ENCODE measurements at regions not wholly inside any gene's neighbourhood (a gene's known extent, or its start where the extent isn't known, plus 50 kb on each side); places are given as distances from the start of the nearest gene placed in this dataset.

DNA sequence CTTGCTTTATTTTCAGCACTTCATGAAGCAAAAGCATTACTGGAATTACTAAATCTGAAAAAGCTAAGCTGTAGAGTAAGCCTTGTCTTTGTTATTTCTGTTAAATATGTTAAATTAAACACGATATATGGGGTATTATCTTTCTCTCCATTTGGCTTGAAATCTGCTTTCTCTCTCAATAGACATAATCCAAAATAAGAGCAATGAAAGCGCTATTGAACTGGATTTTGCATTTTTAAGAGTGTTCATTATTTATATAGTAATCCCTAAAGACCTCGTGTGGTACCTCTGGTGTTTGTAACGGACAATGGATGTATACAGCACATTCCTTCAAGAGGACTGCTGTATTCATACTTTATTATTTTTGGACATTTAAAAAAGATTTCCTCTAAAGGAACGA, 91.5 kb upstream of the KCNE2 start (continued):
- TF ChIP-seq KDM4A (IDR thresholded peaks at IDR 0.05; ENCODE audit: low read depth, low read length, severe bottlenecking) = no peak

Measured in H1 (cell line).